Stimulated activated naive B cell treated with anti-CD40 and anti-IgM and Interleukin-4, amounts not matched to agents 10 μg/mL and 1 μg/mL and 100 μg/mL, for 72 hours (primary cell): ENCODE measurements at regions not wholly inside any gene's neighbourhood (a gene's known extent, or its start where the extent isn't known, plus 50 kb on each side); places are given as distances from the start of the nearest gene placed in this dataset.
"Not testable (repeated sequence)": the region's sequence is repeated elsewhere in the genome, so short reads cannot be mapped to it uniquely, and the experiment has no call there.

Experiments
- ATAC-seq, 2 donors: fragments of 150-1000 bp; cut with Tn5 transposase; replicated peaks; 2 replicates each; pipeline ENCODE4 v1.10.0; 2021; ENCODE audit warnings: moderate library complexity in 1 of 2
- DNase-seq: peaks from one replicate; pipeline ENCODE4 v3.0.0; 2021
- H3K27ac Mint-ChIP-seq: one replicate; pipeline ENCODE4 v1.8.0; 2022; ENCODE audit warnings: mild to moderate bottlenecking, mixed read lengths
- H3K27me3 Mint-ChIP-seq, 2 donors: one replicate each; pipeline ENCODE4 v1.8.0; 2022; ENCODE audit warnings: mixed read lengths in 2 of 2
- H3K36me3 Mint-ChIP-seq, 2 donors: one replicate each; pipeline ENCODE4 v1.8.0; 2022; ENCODE audit warnings: mixed read lengths in 2 of 2, mild to moderate bottlenecking in 1 of 2
- H3K4me1 Mint-ChIP-seq, 2 donors: one replicate each; pipeline ENCODE4 v1.8.0; 2022; ENCODE audit warnings: mixed read lengths in 2 of 2, mild to moderate bottlenecking in 1 of 2
- H3K4me3 Mint-ChIP-seq, 2 donors: one replicate each; pipeline ENCODE4 v1.8.0; 2022; ENCODE audit warnings: mild to moderate bottlenecking in 2 of 2, mixed read lengths in 2 of 2, moderate library complexity in 1 of 2
- H3K9me3 Mint-ChIP-seq, 2 donors: one replicate each; pipeline ENCODE4 v1.8.0; 2022; ENCODE audit warnings: mixed read lengths in 2 of 2, mild to moderate bottlenecking in 1 of 2

DNA sequence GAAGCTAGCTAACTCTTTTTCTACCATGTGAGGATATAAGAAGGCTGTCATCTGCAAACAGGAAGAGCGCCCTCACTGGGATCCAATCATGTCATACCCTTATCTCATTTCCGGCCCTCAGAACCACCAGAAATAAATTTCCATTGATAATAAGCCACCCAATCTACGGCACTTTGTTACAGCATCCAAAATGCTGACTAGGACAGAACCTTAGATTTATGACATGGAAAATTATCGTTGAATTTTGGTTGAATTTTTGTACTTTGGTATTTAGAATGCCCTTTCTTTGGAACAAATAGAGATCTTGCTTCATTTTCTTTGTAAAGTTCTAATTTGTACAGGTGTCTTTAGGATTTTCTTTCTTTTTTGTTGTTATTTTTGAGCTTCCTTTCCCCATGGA lies 53.3 kb upstream of the CYLC2 start:
- Mint-ChIP-seq H3K36me3 (no peaks in the 10 kb centered on the region), H3K4me1 (no peaks in the 10 kb centered on the region), H3K27me3 (no peaks in the 10 kb centered on the region), H3K27ac (no peak overlapping the region), H3K4me3 (no peak overlapping the region), H3K9me3 (peaks cover 5 to 8% of the 10 kb centered on the region in 2 donors)
- ATAC-seq, result no peak
- no peak for DNase-seq

- H3K9me3 Mint-ChIP-seq, result peaks cover 0 to 3% of the 10 kb centered on the region in 2 donors
- H3K4me1 Mint-ChIP-seq, result no peaks in the 10 kb centered on the region
- ATAC-seq, result no peak
- H3K4me3 Mint-ChIP-seq, result no peak overlapping the region
- H3K27me3 Mint-ChIP-seq, result no peaks in the 10 kb centered on the region
- H3K36me3 Mint-ChIP-seq, result no peaks in the 10 kb centered on the region
- DNase-seq, result no peak
- H3K27ac Mint-ChIP-seq, result no peak overlapping the region
Measured at GRCh38 chr9:102922526-102922925, 72.6 kb upstream of the CYLC2 start.

- ATAC-seq (peak; percentile 25 to 38), DNase-seq (no peak)
- Mint-ChIP-seq H3K9me3 (peaks cover 4% of the 10 kb centered on the region in 2 donors), H3K27me3 (no peaks in the 10 kb centered on the region), H3K27ac (no peak overlapping the region), H3K4me1 (no peaks in the 10 kb centered on the region), H3K4me3 (no peak overlapping the region), H3K36me3 (no peaks in the 10 kb centered on the region)
Measured at GRCh38 chr9:102911185-102911584, 83.9 kb upstream of the CYLC2 start.

DNA sequence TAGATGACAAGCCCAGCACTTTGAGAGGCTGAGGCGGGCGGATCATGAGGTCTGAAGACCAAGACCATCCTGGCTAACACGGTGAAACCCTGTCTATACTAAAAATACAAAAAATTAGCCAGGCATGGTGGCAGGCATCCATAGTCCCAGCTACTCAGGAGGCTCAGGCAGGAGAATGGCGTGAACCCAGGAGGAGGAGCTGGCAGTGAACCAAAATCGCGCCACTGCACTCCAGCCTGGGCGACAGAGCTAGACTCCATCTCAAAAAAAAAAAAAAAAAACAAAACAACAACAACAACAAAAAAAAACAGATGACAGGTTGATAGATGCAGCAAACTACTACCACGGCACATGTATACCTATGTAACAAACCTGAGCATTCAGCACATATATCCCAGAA lies 89.3 kb upstream of the CYLC2 start:
- not testable (repeated sequence) for H3K27me3 Mint-ChIP-seq, H3K36me3 Mint-ChIP-seq, H3K4me3 Mint-ChIP-seq, DNase-seq, H3K27ac Mint-ChIP-seq, ATAC-seq, H3K4me1 Mint-ChIP-seq
- peaks cover 16 to 25% of the 10 kb centered on the region in 2 donors for H3K9me3 Mint-ChIP-seq

DNA sequence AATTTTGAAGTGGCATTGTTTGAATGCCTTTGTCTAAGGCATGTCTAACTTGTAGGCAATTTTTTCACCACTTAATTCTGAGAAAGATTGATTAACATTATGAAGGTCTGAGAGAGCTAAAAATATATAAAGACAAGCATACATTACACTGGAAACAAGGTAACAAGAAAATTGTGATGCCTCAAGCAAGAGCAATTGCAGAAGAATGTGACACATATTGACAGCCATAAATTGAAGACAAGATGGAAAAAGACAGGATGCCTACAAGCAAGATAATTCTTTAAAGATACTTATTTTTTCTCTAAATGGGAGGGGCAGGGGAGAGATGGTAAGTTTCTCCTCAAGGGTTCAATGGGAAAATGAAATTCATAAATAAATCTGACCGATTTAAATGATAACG lies 103.1 kb upstream of the CYLC2 start:
- ATAC-seq (no peak), DNase-seq (no peak)
- Mint-ChIP-seq H3K9me3 (peaks cover 0 to 2% of the 10 kb centered on the region in 2 donors), H3K4me1 (no peaks in the 10 kb centered on the region), H3K27ac (no peak overlapping the region), H3K36me3 (no peaks in the 10 kb centered on the region), H3K27me3 (no peaks in the 10 kb centered on the region), H3K4me3 (no peak overlapping the region)

DNA sequence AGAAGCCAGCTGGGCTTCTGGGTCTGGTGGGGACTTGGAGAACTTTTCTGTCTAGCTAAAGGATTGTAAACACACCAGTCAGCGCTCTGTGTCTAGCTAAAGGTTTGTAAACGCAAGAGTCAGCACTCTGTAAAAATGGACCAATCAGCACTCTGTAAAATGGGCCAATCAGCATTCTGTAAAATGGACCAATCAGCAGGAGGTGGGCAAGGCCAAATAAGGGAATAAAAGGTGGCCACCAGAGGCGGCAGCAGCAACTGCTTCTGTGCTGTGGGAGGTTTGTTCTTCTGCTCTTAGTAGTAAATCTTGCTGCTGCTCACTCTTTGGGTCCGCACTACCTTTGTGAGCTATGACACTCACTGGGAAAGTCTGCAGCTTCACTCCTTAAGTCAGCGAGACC lies 106.4 kb upstream of the CYLC2 start:
- not testable (repeated sequence) for H3K4me3 Mint-ChIP-seq, H3K36me3 Mint-ChIP-seq, DNase-seq, ATAC-seq, H3K9me3 Mint-ChIP-seq, H3K4me1 Mint-ChIP-seq, H3K27me3 Mint-ChIP-seq, H3K27ac Mint-ChIP-seq

DNA sequence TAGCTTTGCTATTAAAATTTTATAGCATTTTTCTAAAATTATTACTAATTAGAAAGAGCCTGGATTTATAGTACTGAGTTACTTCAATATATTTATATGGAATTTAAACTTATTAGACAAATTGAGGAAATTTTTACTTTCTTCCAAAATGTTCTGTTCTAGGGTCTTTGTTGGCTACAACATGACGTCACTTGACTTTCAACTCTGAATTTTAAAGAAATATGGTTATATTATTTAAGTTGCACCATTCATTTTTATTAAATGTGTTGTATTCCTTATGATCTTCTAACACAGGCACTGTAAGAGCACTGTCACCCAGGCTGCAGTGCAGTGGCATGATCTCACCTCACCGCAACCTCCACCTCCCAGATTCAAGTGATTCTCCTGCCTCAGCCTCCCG lies 119.4 kb upstream of the CYLC2 start:
- Mint-ChIP-seq H3K27me3 (no peaks in the 10 kb centered on the region), H3K4me3 (no peak overlapping the region), H3K36me3 (no peaks in the 10 kb centered on the region), H3K27ac (no peak overlapping the region), H3K9me3 (peaks cover 3 to 4% of the 10 kb centered on the region in 2 donors), H3K4me1 (no peaks in the 10 kb centered on the region)
- DNase-seq (no peak), ATAC-seq (no peak)

- ATAC-seq, result no peak
- no peak overlapping the region for H3K4me3 Mint-ChIP-seq
- DNase-seq, result no peak
- no peaks in the 10 kb centered on the region for H3K27me3 Mint-ChIP-seq
- no peaks in the 10 kb centered on the region for H3K36me3 Mint-ChIP-seq
- H3K27ac Mint-ChIP-seq, result no peak overlapping the region
- no peaks in the 10 kb centered on the region for H3K4me1 Mint-ChIP-seq
- no peaks in the 10 kb centered on the region for H3K9me3 Mint-ChIP-seq
Measured at GRCh38 chr9:102867488-102867887, 127.6 kb upstream of the CYLC2 start.

DNA sequence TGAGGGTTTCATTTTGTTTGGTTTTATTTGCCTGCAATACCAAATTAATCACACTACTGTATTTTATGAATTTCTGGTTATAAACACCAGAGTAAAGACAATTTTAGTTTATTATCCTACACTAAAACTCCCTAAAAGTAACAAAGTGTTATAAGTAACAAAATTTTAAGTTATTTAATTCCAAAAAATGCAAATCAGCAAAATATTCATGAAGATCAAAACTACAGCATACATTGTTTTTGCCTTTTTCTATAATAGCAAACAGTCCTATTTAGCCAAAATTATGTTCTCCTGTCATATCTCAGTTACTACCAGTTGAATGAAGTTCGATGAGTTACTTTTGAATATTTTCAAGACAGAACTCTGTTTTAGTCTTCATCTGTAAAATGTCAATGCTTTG lies 132.7 kb upstream of the CYLC2 start:
- DNase-seq, result no peak
- Mint-ChIP-seq H3K27ac (no peak overlapping the region), H3K27me3 (no peaks in the 10 kb centered on the region), H3K36me3 (no peaks in the 10 kb centered on the region), H3K4me3 (no peak overlapping the region), H3K9me3 (no peaks in the 10 kb centered on the region), H3K4me1 (no peaks in the 10 kb centered on the region)
- no peak for ATAC-seq

DNA sequence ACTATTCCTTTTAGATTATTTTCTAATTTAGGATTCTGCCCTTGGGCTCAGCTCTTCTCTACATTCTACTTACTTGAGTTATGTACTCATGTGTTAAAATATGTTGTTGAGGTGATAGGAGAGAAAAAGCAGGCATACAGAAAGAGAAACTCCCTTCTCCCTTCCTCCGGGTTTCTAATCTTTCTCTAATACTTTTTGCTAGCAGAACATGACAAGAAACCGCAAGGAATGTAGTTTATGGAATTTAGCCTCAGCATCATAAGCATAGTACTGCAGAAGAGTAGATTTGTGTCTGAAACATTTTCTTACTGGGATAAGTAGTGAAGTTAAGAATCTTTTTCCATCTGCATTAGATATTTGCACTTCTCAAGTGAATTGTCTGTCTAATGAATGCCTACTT lies 139.5 kb upstream of the CYLC2 start:
- Mint-ChIP-seq H3K27me3 (no peaks in the 10 kb centered on the region), H3K9me3 (peaks cover 0 to 4% of the 10 kb centered on the region in 2 donors), H3K4me1 (no peaks in the 10 kb centered on the region), H3K4me3 (no peak overlapping the region), H3K27ac (no peak overlapping the region), H3K36me3 (no peaks in the 10 kb centered on the region)
- DNase-seq (no peak), ATAC-seq (no peak)

- Mint-ChIP-seq H3K4me1 (no peaks in the 10 kb centered on the region), H3K27me3 (no peaks in the 10 kb centered on the region), H3K9me3 (peaks cover 3 to 4% of the 10 kb centered on the region in 2 donors), H3K4me3 (no peak overlapping the region), H3K36me3 (no peaks in the 10 kb centered on the region), H3K27ac (no peak overlapping the region)
- no peak for ATAC-seq
- no peak for DNase-seq
Measured at GRCh38 chr9:102845827-102846371, 149.2 kb upstream of the CYLC2 start.

DNA sequence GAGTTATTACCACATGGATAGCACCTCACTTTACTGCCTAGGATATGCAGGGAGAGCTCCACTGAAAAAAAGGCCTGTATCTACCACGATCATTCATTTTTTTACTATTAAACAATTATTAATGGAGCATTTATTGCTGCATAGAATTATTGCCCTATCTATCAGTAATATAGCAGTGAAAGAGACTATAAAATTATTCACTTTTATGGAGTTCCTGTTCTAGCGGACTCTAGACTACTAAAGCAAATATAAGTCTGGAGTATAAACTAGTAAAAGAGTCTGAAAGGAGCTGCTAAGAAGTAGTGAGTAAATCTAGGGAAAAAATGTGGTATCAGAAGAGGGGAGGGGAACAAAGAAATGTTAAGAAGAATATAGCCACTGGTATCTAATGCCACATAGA lies 150.4 kb upstream of the CYLC2 start:
- DNase-seq, result no peak
- no peak for ATAC-seq
- H3K9me3 Mint-ChIP-seq, result no peaks in the 10 kb centered on the region
- H3K4me1 Mint-ChIP-seq, result no peaks in the 10 kb centered on the region
- H3K4me3 Mint-ChIP-seq, result no peak overlapping the region
- H3K36me3 Mint-ChIP-seq, result no peaks in the 10 kb centered on the region
- no peaks in the 10 kb centered on the region for H3K27me3 Mint-ChIP-seq
- H3K27ac Mint-ChIP-seq, result no peak overlapping the region

DNA sequence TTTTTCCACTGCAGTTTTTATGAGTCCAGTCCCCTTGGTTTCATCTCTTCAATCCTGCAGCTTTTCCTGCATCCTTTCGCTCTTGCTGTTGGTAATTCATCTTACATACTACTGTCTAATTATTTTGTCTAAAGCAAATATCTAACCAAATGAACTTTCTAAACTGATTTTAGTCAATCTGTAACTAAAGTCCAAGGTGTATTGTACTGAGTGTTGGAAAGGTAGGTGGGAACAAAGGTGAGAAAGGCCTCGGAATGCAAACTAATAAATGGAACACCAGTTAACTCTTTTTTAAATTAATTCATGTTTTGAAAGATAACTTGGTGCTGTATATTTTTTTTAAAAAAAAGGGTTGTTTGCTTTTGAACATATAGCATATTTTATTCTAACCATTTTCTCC lies 152.7 kb upstream of the CYLC2 start:
- Mint-ChIP-seq H3K4me3 (no peak overlapping the region), H3K36me3 (no peaks in the 10 kb centered on the region), H3K27me3 (no peaks in the 10 kb centered on the region), H3K4me1 (no peaks in the 10 kb centered on the region), H3K27ac (no peak overlapping the region), H3K9me3 (no peaks in the 10 kb centered on the region)
- no peak for ATAC-seq
- DNase-seq, result no peak

DNA sequence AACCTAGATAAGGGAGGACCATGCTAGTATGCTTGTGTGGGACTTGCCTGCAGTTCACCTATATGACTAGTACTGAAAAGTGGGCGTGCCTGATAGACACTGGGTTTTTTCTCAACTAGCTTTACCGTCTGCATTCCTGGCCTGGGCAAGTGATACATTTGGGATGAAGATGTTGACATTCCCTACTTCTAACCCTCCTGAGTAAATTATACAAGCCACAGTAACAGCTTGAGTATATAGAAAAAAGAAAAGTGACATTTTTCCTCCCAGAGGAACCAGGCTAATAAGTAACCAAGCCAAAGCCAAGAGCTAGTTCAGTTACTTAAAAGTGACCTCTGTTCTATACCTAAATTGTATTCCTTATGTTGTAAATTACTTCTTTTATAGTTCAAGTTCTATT lies 153.8 kb upstream of the CYLC2 start:
- no peaks in the 10 kb centered on the region for H3K36me3 Mint-ChIP-seq
- no peaks in the 10 kb centered on the region for H3K27me3 Mint-ChIP-seq
- no peaks in the 10 kb centered on the region for H3K4me1 Mint-ChIP-seq
- no peak for DNase-seq
- no peak for ATAC-seq
- H3K4me3 Mint-ChIP-seq, result no peak overlapping the region
- H3K27ac Mint-ChIP-seq, result no peak overlapping the region
- H3K9me3 Mint-ChIP-seq, result no peaks in the 10 kb centered on the region

DNA sequence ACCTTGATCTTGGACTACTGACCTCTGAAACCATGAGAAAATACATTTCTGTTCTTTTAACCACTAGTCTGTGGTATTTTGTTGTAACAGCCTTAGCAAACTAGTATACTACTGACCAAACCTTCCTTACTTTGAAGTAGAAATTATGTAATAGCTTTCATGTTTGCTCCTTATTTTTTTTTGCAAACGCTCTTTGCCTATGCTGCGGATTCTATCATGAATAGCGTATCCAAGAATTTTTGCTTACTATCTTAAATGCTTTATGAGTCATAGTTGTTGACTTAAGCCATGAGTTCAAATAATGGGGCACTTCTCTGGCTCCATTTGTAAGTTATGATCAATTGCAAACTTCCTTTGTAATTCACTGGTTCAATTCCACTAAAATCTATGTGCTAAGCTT lies 154.8 kb upstream of the CYLC2 start:
- ATAC-seq (no peak), DNase-seq (no peak)
- Mint-ChIP-seq H3K4me1 (no peaks in the 10 kb centered on the region), H3K27ac (no peak overlapping the region), H3K27me3 (no peaks in the 10 kb centered on the region), H3K4me3 (no peak overlapping the region), H3K9me3 (no peaks in the 10 kb centered on the region), H3K36me3 (no peaks in the 10 kb centered on the region)

DNA sequence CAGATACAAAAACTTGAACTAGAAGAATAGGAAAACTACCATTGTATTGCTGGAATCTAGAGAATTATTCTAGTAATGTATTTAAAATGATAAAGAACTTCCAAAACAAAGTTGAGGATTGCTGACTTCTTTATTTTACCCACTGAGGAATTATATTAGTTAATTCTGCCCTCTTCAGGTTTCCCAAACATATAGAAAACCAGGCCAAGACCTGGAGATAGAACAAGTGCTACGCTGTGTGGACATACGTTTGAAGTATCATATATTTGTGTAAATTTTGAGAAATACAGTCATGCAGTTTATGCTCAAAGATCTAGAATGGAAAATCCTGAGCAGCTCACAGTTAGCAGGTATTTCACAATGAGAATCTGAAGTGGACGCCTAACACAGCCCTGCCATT lies 162.3 kb upstream of the CYLC2 start:
- Mint-ChIP-seq H3K36me3 (no peaks in the 10 kb centered on the region), H3K27ac (no peak overlapping the region), H3K4me3 (no peak overlapping the region), H3K27me3 (no peaks in the 10 kb centered on the region), H3K4me1 (no peaks in the 10 kb centered on the region), H3K9me3 (no peaks in the 10 kb centered on the region)
- ATAC-seq (no peak), DNase-seq (no peak)
